ENCODE measurements at regions not wholly inside any gene's neighbourhood (a gene's known extent, or its start where the extent isn't known, plus 50 kb on each side); places are given as distances from the start of the nearest gene placed in this dataset.
A peak's percentile ranks its signal among the peaks of the same experiment; 100 is the strongest.

DNA sequence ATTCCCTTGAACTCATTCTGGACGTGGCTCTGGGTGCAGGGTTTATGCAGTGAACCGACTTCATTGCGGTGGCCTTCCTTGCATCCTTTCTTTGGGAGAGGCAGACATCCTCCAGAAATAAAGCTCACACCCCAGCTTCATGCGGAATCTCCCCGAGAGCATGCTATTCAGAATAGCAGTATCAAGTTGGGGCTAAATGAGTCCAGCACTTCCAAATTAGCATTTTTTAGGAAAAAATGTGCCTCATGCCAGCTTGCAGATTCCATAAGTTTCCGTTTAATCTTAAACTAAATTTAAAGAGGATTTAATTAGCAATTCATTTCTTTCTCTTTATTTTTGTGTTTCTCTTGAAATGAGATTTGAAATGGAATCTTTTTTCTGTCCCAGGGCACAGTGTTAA lies 107.4 kb upstream of the HDAC4 start:
- no peaks in the 10 kb centered on the region for H3K9me3 ChIP-seq (replicated peaks)
- no peaks in the 10 kb centered on the region for H3K4me1 ChIP-seq
- DNase-seq, result no peak

DNA sequence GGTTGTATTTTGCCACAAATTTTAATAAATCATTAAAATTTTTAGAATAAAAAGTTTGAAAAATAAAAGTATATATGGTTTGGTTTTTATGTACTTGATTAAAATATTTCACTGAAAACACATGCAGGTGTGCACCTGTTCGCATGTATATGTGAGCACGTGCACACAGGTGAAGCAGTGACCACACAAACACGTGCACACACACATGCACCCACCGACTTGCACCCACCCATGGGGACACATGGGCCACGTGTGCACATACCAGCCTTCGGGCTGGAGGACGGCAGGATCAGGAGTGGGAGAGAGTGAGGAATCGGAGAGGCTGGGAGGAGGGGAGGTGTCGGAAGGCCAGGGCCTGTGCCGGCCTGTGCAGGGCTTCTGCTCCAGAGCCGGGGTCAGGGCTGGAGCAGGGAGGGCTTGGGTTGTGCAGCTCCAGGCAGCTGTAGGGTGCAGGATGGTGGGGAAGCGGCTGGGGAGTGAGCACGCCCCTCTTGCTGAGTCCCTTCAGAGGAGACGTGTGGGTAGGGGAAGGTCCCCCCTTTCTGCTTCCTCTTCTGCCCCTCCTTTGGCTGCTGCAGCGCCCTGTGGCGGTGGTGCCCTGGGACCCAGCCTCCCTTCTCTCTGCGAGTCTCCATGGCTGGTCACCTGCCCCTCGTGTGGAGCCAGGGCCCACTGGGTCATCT lies 106.9 kb upstream of the HDAC4 start:
- Histone ChIP-seq H3K9me3 (replicated peaks) (no peaks in the 10 kb centered on the region), H3K27me3 (peaks cover 20% of the 10 kb centered on the region)
- no peak for DNase-seq

More for the DNA sequence above, 107.4 kb upstream of the HDAC4 start:
- Histone ChIP-seq H3K36me3 (no peaks in the 10 kb centered on the region), H3K27me3 (peaks cover 20% of the 10 kb centered on the region), H3K27ac (no peak overlapping the region), H3K4me3 (no peak overlapping the region)

DNA sequence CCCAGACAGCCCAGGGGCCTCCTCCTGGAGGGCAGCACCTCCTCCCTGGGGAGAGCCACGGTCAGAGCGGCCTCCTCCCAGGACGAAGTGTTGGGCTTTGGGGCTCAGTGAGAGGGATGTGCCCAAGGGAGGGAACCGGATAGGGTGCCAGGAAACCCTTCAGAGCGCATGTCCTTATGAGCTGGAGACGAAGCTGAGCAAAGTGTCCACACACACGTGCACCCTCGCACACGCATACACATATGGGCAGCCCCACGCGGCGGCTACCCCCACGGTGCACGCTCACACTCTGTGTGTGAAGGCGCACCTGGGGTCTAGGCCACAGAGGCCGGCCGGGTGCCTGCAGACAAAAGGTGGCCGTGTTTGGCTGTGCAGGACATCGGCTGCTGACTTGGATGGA lies 106.1 kb upstream of the HDAC4 start:
- peaks cover 20% of the 10 kb centered on the region for H3K27me3 ChIP-seq
- H3K4me1 ChIP-seq, result no peaks in the 10 kb centered on the region
- DNase-seq, result no peak
- no peak overlapping the region for H3K27ac ChIP-seq
- no peaks in the 10 kb centered on the region for H3K9me3 ChIP-seq (replicated peaks)
- H3K4me3 ChIP-seq, result no peak overlapping the region
- H3K36me3 ChIP-seq, result no peaks in the 10 kb centered on the region

More for the DNA sequence above, 106.9 kb upstream of the HDAC4 start:
- Histone ChIP-seq H3K27ac (no peak overlapping the region), H3K36me3 (no peaks in the 10 kb centered on the region), H3K4me3 (no peak overlapping the region), H3K4me1 (no peaks in the 10 kb centered on the region)

DNA sequence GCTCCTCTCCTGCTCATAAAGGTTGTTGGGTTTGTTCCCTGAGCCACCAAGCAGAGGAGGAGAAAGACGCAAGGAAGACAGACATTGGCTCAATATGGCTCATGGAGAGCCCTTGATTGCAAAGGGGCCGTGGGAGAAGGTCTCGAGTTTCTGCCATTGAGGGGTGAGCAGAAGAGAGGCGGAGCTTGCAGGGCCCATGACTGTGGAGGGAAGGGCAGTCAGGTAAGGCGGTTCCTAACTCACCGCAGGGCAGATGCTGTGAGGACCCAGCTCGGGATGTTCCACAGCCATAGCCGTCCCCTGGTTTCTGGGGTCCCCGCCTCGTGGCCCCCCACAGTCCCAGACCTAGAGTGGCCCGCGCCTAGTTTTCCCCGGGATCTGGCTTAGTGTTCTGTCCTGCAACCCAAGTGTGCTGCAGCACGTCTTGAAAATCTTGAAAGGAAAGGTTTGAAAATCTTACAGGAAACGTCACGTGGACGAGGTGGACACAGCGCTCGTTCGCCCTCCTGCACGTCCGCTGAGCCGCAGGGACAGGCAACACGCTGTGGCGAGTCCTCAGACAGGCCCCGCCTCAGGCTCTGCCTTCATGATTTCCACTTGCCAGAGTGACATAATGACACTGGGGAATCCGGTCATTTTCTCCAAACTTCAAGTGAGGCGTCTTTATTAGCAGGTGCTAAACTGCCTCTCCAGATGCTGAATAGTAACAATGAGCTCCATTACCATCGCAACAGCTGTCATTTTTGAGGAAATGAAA lies 105.5 kb upstream of the HDAC4 start:
- H3K27me3 ChIP-seq, result peaks cover 20% of the 10 kb centered on the region
- no peak for DNase-seq

DNA sequence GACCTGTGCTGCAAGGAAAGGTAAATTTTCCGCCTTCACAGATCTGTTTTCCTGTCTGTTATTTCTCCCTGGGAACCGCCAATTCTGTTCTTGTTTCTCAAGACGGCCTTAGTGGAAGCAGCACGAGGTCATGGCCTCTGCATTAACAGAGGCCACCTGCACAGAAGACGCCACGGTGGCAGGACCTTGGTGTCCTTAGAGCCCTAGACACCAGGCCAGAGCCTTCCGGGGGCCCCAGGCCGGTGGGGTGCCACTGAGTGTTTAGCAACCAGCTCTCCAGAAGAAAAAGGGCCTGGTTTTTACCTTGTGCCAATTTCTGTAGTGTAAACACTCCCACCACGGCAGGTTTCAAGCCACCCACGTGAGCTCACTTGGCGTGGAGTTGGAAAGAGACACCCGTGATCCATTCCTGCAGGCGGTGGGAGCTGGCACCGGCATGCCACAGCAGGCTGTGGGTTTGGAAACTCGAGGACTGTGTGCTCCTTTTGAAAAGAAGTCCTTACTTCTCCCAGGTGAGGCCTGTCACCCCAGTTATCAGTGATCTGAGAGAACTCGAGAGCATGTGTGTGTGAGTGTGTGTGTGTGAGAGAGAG lies 103.9 kb upstream of the HDAC4 start:
- no peaks in the 10 kb centered on the region for H3K4me1 ChIP-seq
- H3K27ac ChIP-seq, result no peak overlapping the region
- no peaks in the 10 kb centered on the region for H3K9me3 ChIP-seq (replicated peaks)
- DNase-seq, result no peak
- H3K4me3 ChIP-seq, result no peak overlapping the region
- H3K36me3 ChIP-seq, result no peaks in the 10 kb centered on the region
- peaks cover 20% of the 10 kb centered on the region for H3K27me3 ChIP-seq

More for the DNA sequence above, 105.5 kb upstream of the HDAC4 start:
- Histone ChIP-seq H3K4me3 (no peak overlapping the region), H3K9me3 (replicated peaks) (no peaks in the 10 kb centered on the region), H3K36me3 (no peaks in the 10 kb centered on the region), H3K4me1 (no peaks in the 10 kb centered on the region), H3K27ac (no peak overlapping the region)

DNA sequence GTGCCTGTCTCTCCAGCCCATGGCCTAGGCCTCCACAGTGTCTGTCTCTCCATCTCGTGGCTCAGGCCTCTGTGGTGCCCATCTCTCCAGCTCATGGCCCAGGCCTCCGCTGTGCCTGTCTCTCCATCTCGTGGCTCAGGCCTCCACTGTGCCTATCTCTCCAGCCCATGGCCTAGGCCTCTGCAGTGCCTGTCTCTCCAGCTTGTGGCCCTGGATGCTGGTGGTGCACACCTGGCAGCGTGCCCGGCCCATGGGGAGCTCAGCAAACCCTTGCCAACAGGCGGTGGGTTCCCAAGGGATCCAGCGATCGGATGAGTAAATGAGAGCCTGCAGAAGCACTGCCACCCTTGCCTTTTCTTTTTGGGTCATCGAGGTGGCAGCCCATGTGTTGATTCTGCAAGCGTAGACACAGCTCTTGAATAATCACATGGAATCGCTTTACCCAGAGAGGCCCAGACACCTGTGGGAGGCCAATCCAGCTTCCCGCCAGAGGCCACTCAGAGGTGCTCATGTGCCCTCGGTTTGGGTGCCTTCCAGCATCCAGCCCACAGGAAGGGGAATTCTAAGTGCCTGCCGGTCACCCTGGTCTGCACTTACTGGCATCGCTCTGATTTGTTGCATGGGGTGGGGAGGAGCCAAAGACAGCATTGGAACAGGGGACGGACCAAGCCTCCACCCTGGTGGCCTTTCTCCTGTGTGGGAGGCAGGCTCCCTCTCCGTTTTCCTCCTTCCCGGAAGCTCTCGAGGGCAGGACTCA lies 101.8 kb upstream of the HDAC4 start:
- Histone ChIP-seq H3K4me1 (no peaks in the 10 kb centered on the region), H3K9me3 (replicated peaks) (no peaks in the 10 kb centered on the region), H3K4me3 (no peak overlapping the region), H3K27ac (no peak overlapping the region), H3K27me3 (peaks cover 19% of the 10 kb centered on the region), H3K36me3 (no peaks in the 10 kb centered on the region)
- no peak for DNase-seq

DNA sequence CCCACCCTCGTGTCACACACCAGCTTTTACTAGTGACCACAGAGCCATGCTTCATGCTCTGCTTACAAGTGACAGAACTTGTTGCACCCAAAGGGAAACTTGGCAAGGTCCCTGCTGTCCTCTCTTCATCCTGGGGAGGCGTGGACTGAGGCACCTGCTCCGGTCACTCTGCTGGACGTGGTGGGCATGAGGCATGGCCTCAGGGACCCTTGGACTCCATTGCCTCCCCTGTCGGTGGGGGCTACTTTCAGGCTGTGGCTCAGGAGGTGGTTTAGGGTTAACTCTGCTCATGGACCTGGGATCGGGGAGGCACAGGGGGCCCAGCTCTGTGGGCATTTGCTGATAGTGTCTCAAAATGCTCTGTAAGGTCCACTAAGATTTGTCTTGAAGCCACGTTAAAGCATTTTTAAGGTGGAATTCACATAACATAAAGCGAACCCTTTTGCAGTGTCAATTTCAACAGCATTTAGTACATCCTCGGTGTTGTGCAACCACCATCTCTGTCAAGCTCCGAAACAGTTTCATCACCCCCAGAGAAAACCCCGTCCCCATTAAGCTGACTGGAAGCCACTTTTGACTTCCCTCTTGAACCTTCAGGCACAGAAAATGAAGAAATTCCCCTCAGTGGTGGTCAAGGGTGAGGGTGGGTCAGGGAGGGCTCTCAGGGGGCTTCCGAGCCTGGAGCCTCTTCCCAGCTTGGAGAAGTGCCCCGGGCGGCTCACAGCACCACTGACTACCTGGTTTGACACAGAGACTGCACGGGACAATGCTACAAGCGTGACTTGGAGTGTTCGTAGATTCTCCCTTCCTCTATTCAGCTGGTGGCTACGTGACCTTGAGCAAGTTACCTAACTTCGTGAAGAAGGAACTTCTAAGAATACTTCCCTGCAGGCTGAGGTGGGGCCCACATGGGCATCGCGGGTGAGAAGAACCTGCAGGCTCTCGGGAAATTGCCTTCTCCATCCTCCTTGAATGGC lies 100.0 kb upstream of the HDAC4 start:
- Histone ChIP-seq H3K9me3 (replicated peaks) (no peaks in the 10 kb centered on the region), H3K36me3 (no peaks in the 10 kb centered on the region), H3K27ac (no peak overlapping the region), H3K4me3 (no peak overlapping the region), H3K27me3 (peaks cover 7% of the 10 kb centered on the region; the same call in 1 of the 2 replicates), H3K4me1 (no peaks in the 10 kb centered on the region)
- DNase-seq, result no peak

DNA sequence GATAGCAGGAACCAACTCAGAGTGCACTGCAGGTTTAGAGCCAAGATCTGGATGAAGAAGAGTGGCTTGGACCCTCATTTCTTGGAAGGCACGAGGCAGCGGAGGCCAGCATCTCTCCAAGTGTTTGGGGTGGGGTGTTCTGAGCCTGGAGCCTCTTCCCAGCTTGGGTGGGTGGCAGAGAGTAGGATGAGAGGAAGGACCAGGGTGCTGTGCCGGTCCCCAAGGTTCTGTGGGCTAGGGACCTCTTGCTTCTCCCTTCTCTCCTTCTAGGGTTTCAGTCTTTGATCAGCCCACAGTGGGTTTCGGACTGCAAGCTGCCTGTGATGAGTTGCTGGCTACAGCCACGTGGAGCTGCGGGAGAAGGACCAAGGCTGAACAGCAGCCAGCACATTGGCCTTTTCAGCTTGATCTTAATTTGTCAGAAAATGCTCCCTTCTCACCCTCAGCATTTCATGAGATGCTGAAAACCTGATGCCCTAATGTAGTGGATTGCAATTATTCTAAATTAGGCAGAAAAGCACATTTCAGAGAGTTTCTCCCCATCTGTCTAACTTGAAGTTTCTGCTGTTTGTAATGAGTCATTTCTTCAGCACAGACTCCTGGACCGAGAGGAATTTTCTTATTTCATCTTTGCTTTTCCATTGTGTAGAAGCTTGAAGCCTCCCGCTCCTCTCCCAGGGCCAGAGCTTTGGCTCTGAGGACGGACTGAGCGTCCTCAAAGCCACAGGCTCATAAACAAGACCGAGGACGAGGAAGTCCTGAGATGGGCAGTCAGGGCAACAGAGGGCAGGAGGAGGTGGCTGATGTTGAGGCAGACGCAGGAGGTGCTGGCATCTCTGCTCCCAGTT lies 99.1 kb upstream of the HDAC4 start:
- no peak for DNase-seq
- H3K27ac ChIP-seq, result no peak overlapping the region
- H3K4me1 ChIP-seq, result no peaks in the 10 kb centered on the region
- H3K27me3 ChIP-seq, result peaks cover 15% of the 10 kb centered on the region; the same call in 1 of the 2 replicates
- no peak overlapping the region for H3K4me3 ChIP-seq
- no peaks in the 10 kb centered on the region for H3K36me3 ChIP-seq
- H3K9me3 ChIP-seq (replicated peaks), result no peaks in the 10 kb centered on the region

DNA sequence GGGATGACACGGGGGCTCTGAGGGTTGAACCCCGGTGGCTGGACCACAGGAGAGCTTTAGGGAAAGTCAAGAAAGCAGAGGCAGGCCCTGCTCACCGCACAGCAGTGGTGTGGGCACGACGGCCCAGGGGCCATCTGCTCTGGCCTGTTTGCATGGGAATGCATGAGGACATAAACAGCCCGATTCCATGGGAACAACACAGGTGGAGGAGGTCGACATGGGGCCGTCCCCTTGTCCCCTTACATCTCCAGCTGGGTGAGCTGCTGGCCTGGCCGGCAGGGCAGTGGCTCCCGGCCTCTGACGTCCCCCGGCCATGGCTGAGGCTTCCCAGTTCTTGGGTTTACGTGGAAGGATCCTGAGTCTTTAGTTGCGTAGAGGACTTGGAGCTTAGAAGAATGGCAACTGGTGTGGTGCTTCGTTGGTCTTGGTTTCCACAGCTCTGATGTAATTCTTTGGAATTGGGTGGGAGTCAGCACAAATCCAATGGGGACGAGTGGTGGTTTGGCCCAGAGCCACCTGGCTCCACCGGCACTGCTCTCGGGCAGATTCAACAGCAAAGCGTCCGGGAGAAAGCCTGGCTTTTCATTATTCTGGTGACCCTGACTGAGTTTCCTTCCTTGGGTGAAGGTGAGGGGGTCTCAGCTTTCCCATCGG lies 98.3 kb upstream of the HDAC4 start:
- Histone ChIP-seq H3K27me3 (peaks cover 10% of the 10 kb centered on the region; the same call in 1 of the 2 replicates), H3K9me3 (replicated peaks) (no peaks in the 10 kb centered on the region), H3K4me1 (no peaks in the 10 kb centered on the region), H3K4me3 (no peak overlapping the region), H3K27ac (no peak overlapping the region), H3K36me3 (no peaks in the 10 kb centered on the region)
- no peak for DNase-seq

DNA sequence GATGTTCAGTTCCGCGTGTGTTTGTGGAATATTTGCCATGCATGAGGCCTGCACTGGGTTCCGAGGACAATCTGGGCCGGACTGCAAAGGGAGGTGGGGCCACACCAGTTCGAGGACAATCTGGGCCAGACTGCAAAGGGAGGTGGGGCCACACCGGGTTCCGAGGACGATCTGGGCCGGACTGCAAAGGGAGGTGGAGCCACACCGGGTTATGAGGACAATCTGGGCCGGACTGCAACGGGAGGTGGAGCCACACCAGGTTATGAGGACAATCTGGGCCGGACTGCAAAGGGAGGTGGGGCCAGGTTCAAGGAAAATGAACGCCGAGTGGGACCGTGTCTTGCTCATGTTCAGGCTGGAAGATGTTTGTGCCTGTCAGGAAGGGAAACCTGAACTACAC lies 97.8 kb upstream of the HDAC4 start:
- Histone ChIP-seq H3K27me3 (peaks cover 10% of the 10 kb centered on the region; the same call in 1 of the 2 replicates), H3K36me3 (no peaks in the 10 kb centered on the region), H3K4me3 (no peak overlapping the region), H3K4me1 (no peaks in the 10 kb centered on the region), H3K27ac (no peak overlapping the region), H3K9me3 (replicated peaks) (no peaks in the 10 kb centered on the region)
- no peak for DNase-seq

DNA sequence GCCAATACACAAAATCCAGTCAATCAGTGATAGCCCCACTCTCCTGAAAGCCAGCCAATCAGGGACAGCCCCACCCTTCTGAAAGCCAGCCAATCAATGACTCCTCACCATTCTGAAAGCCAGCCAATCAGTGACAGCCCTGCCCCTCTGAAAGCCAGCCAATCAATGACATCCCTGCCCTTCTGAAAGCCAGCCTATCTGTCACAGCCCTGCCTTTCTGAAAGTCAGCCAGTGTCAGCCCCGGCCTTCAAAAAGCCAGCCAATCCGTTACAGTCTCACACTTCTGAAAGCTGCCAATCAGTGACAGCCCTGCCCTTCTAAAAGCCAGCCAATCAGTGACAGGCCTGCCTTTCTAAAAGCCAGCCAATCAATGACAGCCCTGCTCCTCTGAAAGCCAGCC lies 95.9 kb upstream of the HDAC4 start:
- peaks cover 10% of the 10 kb centered on the region; the same call in 1 of the 2 replicates for H3K27me3 ChIP-seq
- no peaks in the 10 kb centered on the region for H3K4me1 ChIP-seq
- no peak overlapping the region for H3K4me3 ChIP-seq
- DNase-seq, result peak in 1 of 2 experiments; percentile 23
- H3K9me3 ChIP-seq (replicated peaks), result no peaks in the 10 kb centered on the region
- no peak overlapping the region for H3K27ac ChIP-seq
- H3K36me3 ChIP-seq, result no peaks in the 10 kb centered on the region

DNA sequence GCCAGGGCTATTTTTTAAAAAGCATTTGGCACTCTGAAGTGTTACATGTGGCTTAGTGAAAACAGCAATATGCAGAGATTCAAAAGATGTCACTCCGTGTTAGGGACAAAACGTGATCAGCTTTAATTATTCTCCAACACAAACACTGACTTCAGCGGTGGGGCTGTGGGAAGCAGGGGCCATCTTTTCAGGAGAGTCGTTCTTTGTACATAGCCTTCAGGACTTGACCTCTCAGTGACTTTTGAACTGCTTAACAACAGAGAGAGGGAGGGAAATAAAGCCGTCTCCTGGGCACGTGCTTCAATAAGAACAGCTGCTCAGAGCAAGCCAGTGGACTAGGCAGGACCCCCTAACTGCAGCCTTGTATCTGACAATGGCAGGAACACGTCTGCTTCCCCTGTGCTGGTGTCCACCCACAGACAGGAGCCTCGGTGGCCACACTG lies 95.0 kb upstream of the HDAC4 start:
- DNase-seq, result no peak
- peaks cover 10% of the 10 kb centered on the region; the same call in 1 of the 2 replicates for H3K27me3 ChIP-seq
- H3K27ac ChIP-seq, result no peak overlapping the region
- no peaks in the 10 kb centered on the region for H3K36me3 ChIP-seq
- no peak overlapping the region for H3K4me3 ChIP-seq
- H3K9me3 ChIP-seq (replicated peaks), result no peaks in the 10 kb centered on the region
- H3K4me1 ChIP-seq, result no peaks in the 10 kb centered on the region

DNA sequence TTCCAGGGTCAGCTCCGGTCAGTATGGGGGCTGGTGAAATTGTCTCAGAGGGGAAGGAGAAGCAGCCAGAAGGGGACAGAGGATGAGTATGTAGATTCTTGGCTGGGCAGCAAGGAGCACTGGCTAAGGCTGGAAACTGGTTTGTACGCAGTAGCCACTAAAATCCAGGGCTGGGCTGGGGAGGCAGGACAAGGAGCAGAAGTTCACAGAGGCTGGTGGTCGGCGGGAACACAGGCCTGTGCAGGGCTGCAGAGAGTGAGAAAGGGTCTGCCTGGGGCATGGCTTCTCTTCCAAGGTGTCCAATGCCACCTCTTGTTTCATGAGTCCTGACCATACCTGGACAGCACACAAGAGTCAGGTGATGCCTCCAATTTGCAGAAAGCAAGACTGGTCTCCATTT lies 94.4 kb upstream of the HDAC4 start:
- DNase-seq, result no peak
- H3K36me3 ChIP-seq, result no peaks in the 10 kb centered on the region
- no peaks in the 10 kb centered on the region for H3K4me1 ChIP-seq
- H3K4me3 ChIP-seq, result no peak overlapping the region
- no peak overlapping the region for H3K27ac ChIP-seq
- peaks cover 10% of the 10 kb centered on the region; the same call in 1 of the 2 replicates for H3K27me3 ChIP-seq
- no peaks in the 10 kb centered on the region for H3K9me3 ChIP-seq (replicated peaks)
